ENCODE measurements at regions not wholly inside any gene's neighbourhood (a gene's known extent, or its start where the extent isn't known, plus 50 kb on each side); places are given as distances from the start of the nearest gene placed in this dataset.

- H3K4me1 Mint-ChIP-seq (ENCODE audit: low read depth, unreplicated experiment): peaks cover 1% of the 10 kb centered on the region
- H3K4me3 Mint-ChIP-seq (ENCODE audit: unreplicated experiment): no peak overlapping the region
- H3K9me3 Mint-ChIP-seq (ENCODE audit: unreplicated experiment): no peaks in the 10 kb centered on the region
- no peak overlapping the region for H3K27ac Mint-ChIP-seq (ENCODE audit: unreplicated experiment)
- no peaks in the 10 kb centered on the region for H3K36me3 Mint-ChIP-seq (ENCODE audit: unreplicated experiment)
- H3K27me3 Mint-ChIP-seq (ENCODE audit: unreplicated experiment): no peaks in the 10 kb centered on the region
- TF ChIP-seq CTCF (IDR thresholded peaks at IDR 0.05; ENCODE audit: partially characterized antibody, unreplicated experiment): no peak
- DNase-seq: no peak
Observed at GRCh38 chr5:157918811-157919742, 60.1 kb upstream of the CLINT1 start.

- Mint-ChIP-seq H3K27me3 (ENCODE audit: unreplicated experiment) (no peaks in the 10 kb centered on the region), H3K9me3 (ENCODE audit: unreplicated experiment) (no peaks in the 10 kb centered on the region), H3K27ac (ENCODE audit: unreplicated experiment) (no peak overlapping the region), H3K4me1 (ENCODE audit: low read depth, unreplicated experiment) (no peaks in the 10 kb centered on the region), H3K4me3 (ENCODE audit: unreplicated experiment) (no peak overlapping the region), H3K36me3 (ENCODE audit: unreplicated experiment) (no peaks in the 10 kb centered on the region)
- DNase-seq: peak; percentile 71
- peak; percentile 31 for TF ChIP-seq CTCF (IDR thresholded peaks at IDR 0.05; ENCODE audit: partially characterized antibody, unreplicated experiment)
Observed at GRCh38 chr5:157917899-157918809, 59.2 kb upstream of the CLINT1 start.

- no peaks in the 10 kb centered on the region for H3K27me3 Mint-ChIP-seq (ENCODE audit: unreplicated experiment)
- H3K27ac Mint-ChIP-seq (ENCODE audit: unreplicated experiment): no peak overlapping the region
- no peaks in the 10 kb centered on the region for H3K4me1 Mint-ChIP-seq (ENCODE audit: low read depth, unreplicated experiment)
- no peaks in the 10 kb centered on the region for H3K9me3 Mint-ChIP-seq (ENCODE audit: unreplicated experiment)
- no peak for DNase-seq
- TF ChIP-seq CTCF (IDR thresholded peaks at IDR 0.05; ENCODE audit: partially characterized antibody, unreplicated experiment): no peak
- no peaks in the 10 kb centered on the region for H3K36me3 Mint-ChIP-seq (ENCODE audit: unreplicated experiment)
- H3K4me3 Mint-ChIP-seq (ENCODE audit: unreplicated experiment): no peak overlapping the region
Observed at GRCh38 chr5:157917491-157917890, 58.5 kb upstream of the CLINT1 start.

- Mint-ChIP-seq H3K4me3 (ENCODE audit: unreplicated experiment) (no peak overlapping the region), H3K27me3 (ENCODE audit: unreplicated experiment) (no peaks in the 10 kb centered on the region), H3K9me3 (ENCODE audit: unreplicated experiment) (no peaks in the 10 kb centered on the region), H3K27ac (ENCODE audit: unreplicated experiment) (no peak overlapping the region), H3K4me1 (ENCODE audit: low read depth, unreplicated experiment) (no peaks in the 10 kb centered on the region), H3K36me3 (ENCODE audit: unreplicated experiment) (no peaks in the 10 kb centered on the region)
- TF ChIP-seq CTCF (IDR thresholded peaks at IDR 0.05; ENCODE audit: partially characterized antibody, unreplicated experiment): no peak
- DNase-seq: no peak
Observed at GRCh38 chr5:157915638-157916037, 56.7 kb upstream of the CLINT1 start.

All from glutamatergic neuron (in vitro differentiated cells).